HepG2 (cell line): ENCODE measurements at regions not wholly inside any gene's neighbourhood (a gene's known extent, or its start where the extent isn't known, plus 50 kb on each side); places are given as distances from the start of the nearest gene placed in this dataset.

Experiments used
- ATAC-seq: fragments of 200-7000 bp; cut with Tn5 transposase; 3 replicates; pipeline ENCODE4 v1.9.1; 2020; ENCODE audit warnings: mild to moderate bottlenecking, moderate library complexity
- BruUV-seq: library from RNA; stranded (reverse); fragments of 400-500 nt; replicated peaks from 2 replicates; lab custom pipeline; 2021; lab: Mats Ljungman, UMichigan
- CTCF ChIA-PET: fragments of 300-600 bp; formaldehyde crosslinking; extraction: SDS; loops from one replicate; lab custom pipeline; 2021; ENCODE audit warnings: low total read pairs, inconsistent platforms, low intra/inter-chr PET ratio; lab: Yijun Ruan, JAX
- POLR2A ChIA-PET: fragments of 350-600 bp; sonication (Branson Sonifier 250); formaldehyde crosslinking; loops from one replicate; lab custom pipeline; 2020; ENCODE audit warnings: antibody characterized with exemption, inconsistent platforms; lab: Yijun Ruan, JAX
- DNase-seq: peaks from one replicate; pipeline ENCODE4 v3.0.0-alpha.2; 2015; ENCODE audit warnings: low spot score
- FAIRE-seq: peaks from 3 replicates; lab custom pipeline; 2011; peaks lifted over from hg19 to GRCh38; lab: Jason Lieb, UNC
- H2AFZ ChIP-seq: one replicate; pipeline ENCODE4 v1.6.1; 2011; ENCODE audit warnings: low read length, inconsistent platforms
- H3K27ac ChIP-seq: fragments of 300-600 bp; 3 replicates; pipeline ENCODE4 v1.8.0; 2011; ENCODE audit warnings: mixed run types, mild to moderate bottlenecking, mixed read lengths, low read length, inconsistent platforms; ENCODE audit not compliant: insufficient read depth; ENCODE audit errors: extremely low read length
- H3K27me3 ChIP-seq, 2 experiments: fragments of 200-600 bp in 1 of 2; 2 replicates in 1 of 2; 3 replicates in 1 of 2; pipeline versions ENCODE4 v1.6.0 to v1.8.0; 2011; ENCODE audit warnings: low read length in 2 of 2, mild to moderate bottlenecking in 2 of 2, moderate library complexity in 2 of 2, inconsistent platforms in 1 of 2; ENCODE audit not compliant: insufficient read depth in 2 of 2, control insufficient read depth in 1 of 2
- H3K36me3 ChIP-seq, 2 experiments: fragments of 200-600 bp in 1 of 2; replicated peaks in 1 of 2; 2 replicates in 1 of 2; 3 replicates in 1 of 2; pipeline versions ENCODE4 v1.5.1 to v1.8.0; 2011; ENCODE audit warnings: low read length in 2 of 2, inconsistent platforms in 1 of 2; ENCODE audit not compliant: insufficient read depth in 2 of 2, control insufficient read depth in 1 of 2
- H3K4me1 ChIP-seq: 2 replicates; pipeline ENCODE4 v1.5.1; 2012; ENCODE audit warnings: low read length, inconsistent platforms; ENCODE audit not compliant: insufficient read depth
- H3K4me2 ChIP-seq: 2 replicates; pipeline ENCODE4 v1.6.0; 2011; ENCODE audit warnings: low read depth, low read length, inconsistent platforms
- H3K4me3 ChIP-seq, 3 experiments: fragments of 200-600 bp in 1 of 3; sonication (generic), shearing (Covaris generic) in 1 of 3; replicated peaks in 1 of 3; 2 replicates each; pipeline ENCODE4 v1.5.1; 2011 to 2016; ENCODE audit warnings: low read length in 3 of 3, inconsistent platforms in 2 of 3, low read depth in 2 of 3, mild to moderate bottlenecking in 2 of 3, control low read depth in 1 of 3, mixed read lengths in 1 of 3; ENCODE audit not compliant: insufficient read depth in 1 of 3
- H3K79me2 ChIP-seq: one replicate; pipeline ENCODE4 v1.6.1; 2011; ENCODE audit warnings: low read length, inconsistent platforms; ENCODE audit not compliant: insufficient read depth
- H3K9ac ChIP-seq: 2 replicates; pipeline ENCODE4 v1.6.0; 2011; ENCODE audit warnings: mild to moderate bottlenecking, low read depth, low read length, inconsistent platforms; ENCODE audit not compliant: insufficient read depth
- H3K9me3 ChIP-seq: 2 replicates; pipeline ENCODE4 v1.5.1; 2012; ENCODE audit warnings: mild to moderate bottlenecking, low read length
- H4K20me1 ChIP-seq: 2 replicates; pipeline ENCODE4 v1.6.0; 2011; ENCODE audit warnings: inconsistent platforms, mild to moderate bottlenecking, low read length, moderate library complexity; ENCODE audit not compliant: insufficient read depth
- FIP1L1 ChIP-seq: fragments of 200-400 bp; formaldehyde crosslinking; IDR thresholded peaks from 2 replicates; pipeline ENCODE4 v1.6.1; 2018; ENCODE audit warnings: low read depth, mild to moderate bottlenecking, low read length, moderate library complexity, borderline replicate concordance; ENCODE audit not compliant: insufficient read depth
- IKZF1 ChIP-seq: fragments of 450-650 bp; IDR thresholded peaks from 2 replicates; pipeline ENCODE4 v1.7.1; 2016
- JUND ChIP-seq: sonication (generic); formaldehyde crosslinking; IDR thresholded peaks from 2 replicates; pipeline ENCODE4 v1.8.0; 2022; ENCODE audit warnings: mild to moderate bottlenecking, missing genetic modification reagents
- REST ChIP-seq, 2 experiments: IDR thresholded peaks; 2 replicates each; pipeline ENCODE4 v1.6.1; 2011 to 2012; ENCODE audit warnings: low read length in 2 of 2, borderline replicate concordance in 1 of 2, low read depth in 1 of 2, mild to moderate bottlenecking in 1 of 2, moderate library complexity in 1 of 2
- RFX3 ChIP-seq: IDR thresholded peaks from 2 replicates; pipeline ENCODE4 v1.6.1; 2016; ENCODE audit warnings: missing biosample characterization, missing genetic modification reagents
- SIX1 ChIP-seq: sonication (generic); formaldehyde crosslinking; IDR thresholded peaks from 2 replicates; pipeline ENCODE4 v1.4.0; 2020; ENCODE audit warnings: missing genetic modification reagents, borderline replicate concordance
- ZBTB10 ChIP-seq: sonication (generic); formaldehyde crosslinking; IDR thresholded peaks from 2 replicates; pipeline ENCODE4 v1.4.0; 2020; ENCODE audit warnings: missing genetic modification reagents, borderline replicate concordance
- ZBTB44 ChIP-seq: sonication (generic); formaldehyde crosslinking; IDR thresholded peaks from 2 replicates; pipeline ENCODE4 v1.4.0; 2020; ENCODE audit warnings: missing genetic modification reagents
- ZNF101 ChIP-seq: sonication (generic); formaldehyde crosslinking; IDR thresholded peaks from 2 replicates; pipeline ENCODE4 v1.4.0; 2020; ENCODE audit warnings: mild to moderate bottlenecking, low read depth, missing genetic modification reagents, borderline replicate concordance
- ZNF264 ChIP-seq: sonication (generic); formaldehyde crosslinking; IDR thresholded peaks from 2 replicates; pipeline ENCODE4 v1.4.0; 2020; ENCODE audit warnings: missing genetic modification reagents
- ZNF331 ChIP-seq: sonication (generic); formaldehyde crosslinking; IDR thresholded peaks from 2 replicates; pipeline ENCODE4 v1.4.0; 2020; ENCODE audit warnings: missing genetic modification reagents
- ZNF549 ChIP-seq: sonication (generic); formaldehyde crosslinking; IDR thresholded peaks from 2 replicates; pipeline ENCODE4 v1.5.0; 2020; ENCODE audit warnings: missing genetic modification reagents
- ZNF749 ChIP-seq: sonication (generic); formaldehyde crosslinking; IDR thresholded peaks from 2 replicates; pipeline ENCODE4 v1.8.0; 2022; ENCODE audit warnings: mild to moderate bottlenecking, missing genetic modification reagents, moderate library complexity, borderline replicate concordance
- WGBS: methylation state at CpG from one replicate; pipeline ENCODE4 v1.1.6; 2017; ENCODE audit warnings: low lambda C conversion rate; 5-methylcytosine and 5-hydroxymethylcytosine counted together
- in situ Hi-C: cut with HindIII; loops from 2 replicates; pipeline ENCODE4 v1.10.0; 2017; ENCODE audit warnings: low pct_unique_long_range_greater_than_20kb; ENCODE audit not compliant: extremely low pct_ligation_motif_present
- intact Hi-C: fragments of 100-400 bp; cut with micrococcal nuclease; formaldehyde crosslinking; loops from one replicate; pipeline ENCODE4 v1.10.0; 2022; ENCODE audit not compliant: unreplicated experiment

GRCh38 chr5:13529300-13529699, 415.2 kb downstream of the DNAH5 start:
- POLR2A ChIA-PET = no interaction called here
- no peak overlapping the region for H3K27ac ChIP-seq
- no peak overlapping the region for H3K9ac ChIP-seq
- H3K4me3 ChIP-seq = no peak overlapping the region
- H3K79me2 ChIP-seq = no peaks in the 10 kb centered on the region
- no peaks in the 10 kb centered on the region for H3K36me3 ChIP-seq
- intact Hi-C loops (no loop called here), in situ Hi-C loops (no loop called here)
- CTCF ChIA-PET = no interaction called here
- 0% methylated on average over 1 of the region's 1 CpG for WGBS
- no peak overlapping the region for H3K4me2 ChIP-seq
- no peak for TF ChIP-seq ZBTB10 (CRISPR knock-in tag)
- no peak for TF ChIP-seq ZNF331
- no peak for TF ChIP-seq IKZF1
- no peak for TF ChIP-seq ZNF749 (CRISPR knock-in tag)
- TF ChIP-seq JUND (CRISPR knock-in tag) = no peak
- TF ChIP-seq FIP1L1 = no peak
- TF ChIP-seq REST (IDR thresholded peaks at IDR 0.05; ENCODE audit: borderline replicate concordance in 1 of 2, low read depth in 1 of 2, low read length in 2 of 2) = no peak
- no peak for TF ChIP-seq RFX3 (CRISPR knock-in tag)
- no peak for TF ChIP-seq SIX1 (CRISPR knock-in tag)
- no peak for TF ChIP-seq ZBTB44 (CRISPR knock-in tag)
- TF ChIP-seq ZNF264 (CRISPR knock-in tag) = no peak
- TF ChIP-seq ZNF549 (CRISPR knock-in tag) = no peak
- no peak for TF ChIP-seq ZNF101 (CRISPR knock-in tag)
- TF ChIP-seq, all 625 proteins: peak for 0
- ATAC-seq (no peak), DNase-seq (no peak), FAIRE-seq (no peak)
- Histone ChIP-seq H4K20me1 (no peaks in the 10 kb centered on the region), H3K4me1 (no peaks in the 10 kb centered on the region), H3K9me3 (peaks cover 36% of the 10 kb centered on the region), H2AFZ (no peak overlapping the region), H3K27me3 (no peaks in the 10 kb centered on the region)
- BruUV-seq = no TSS peak
